Mucosa of rectum (tissue), 2 donors: ENCODE measurements at regions not wholly inside any gene's neighbourhood (a gene's known extent, or its start where the extent isn't known, plus 50 kb on each side); places are given as distances from the start of the nearest gene placed in this dataset.

Experiments used
- H3K27ac ChIP-seq, 2 donors: one replicate each; pipeline ENCODE4 v1.7.0; 2013; ENCODE audit warnings: inconsistent platforms in 2 of 2, low read depth in 2 of 2, low read length in 2 of 2
- H3K27me3 ChIP-seq, 2 donors: one replicate each; pipeline ENCODE4 v1.7.0; 2013; ENCODE audit warnings: low read length in 2 of 2; ENCODE audit not compliant: control insufficient read depth in 2 of 2, insufficient read depth in 2 of 2
- H3K36me3 ChIP-seq, 2 donors: one replicate each; pipeline ENCODE4 v1.7.0; 2013; ENCODE audit warnings: low read length in 2 of 2; ENCODE audit not compliant: control insufficient read depth in 2 of 2, insufficient read depth in 2 of 2
- H3K4me1 ChIP-seq, 2 donors: one replicate each; pipeline ENCODE4 v1.7.0; 2013; ENCODE audit warnings: low read length in 2 of 2, mild to moderate bottlenecking in 1 of 2; ENCODE audit not compliant: control insufficient read depth in 2 of 2, insufficient read depth in 2 of 2
- H3K4me3 ChIP-seq, 2 donors: one replicate each; pipeline ENCODE4 v1.7.0; 2013; ENCODE audit warnings: low read length in 2 of 2
- H3K9ac ChIP-seq, 2 donors: one replicate each; pipeline ENCODE4 v1.7.0; 2013; ENCODE audit warnings: low read length in 2 of 2, low read depth in 1 of 2, mild to moderate bottlenecking in 1 of 2
- H3K9me3 ChIP-seq, 2 donors: one replicate each; pipeline ENCODE4 v1.7.0; 2013; ENCODE audit warnings: low read length in 2 of 2; ENCODE audit not compliant: control insufficient read depth in 2 of 2
- donor health status: healthy.
- donor health status: Normal muscosa, but diverticular disease.

- Histone ChIP-seq H3K9me3 (no peaks in the 10 kb centered on the region), H3K27me3 (no peaks in the 10 kb centered on the region), H3K9ac (no peak overlapping the region), H3K27ac (no peak overlapping the region), H3K4me1 (no peaks in the 10 kb centered on the region), H3K36me3 (no peaks in the 10 kb centered on the region), H3K4me3 (no peak overlapping the region)
Measured at GRCh38 chr3:10625323-10625722, 119.9 kb upstream of the ATP2B2 start.

- Histone ChIP-seq H3K9ac (no peak overlapping the region), H3K4me1 (no peaks in the 10 kb centered on the region), H3K36me3 (no peaks in the 10 kb centered on the region), H3K27ac (no peak overlapping the region), H3K4me3 (no peak overlapping the region), H3K27me3 (peaks cover 0 to 2% of the 10 kb centered on the region in 2 donors), H3K9me3 (no peaks in the 10 kb centered on the region)
Measured at GRCh38 chr3:10627884-10628572, 122.6 kb upstream of the ATP2B2 start.

GRCh38 chr3:10628891-10629670 lies 123.7 kb upstream of the ATP2B2 start:
- Histone ChIP-seq H3K27ac (no peak overlapping the region), H3K27me3 (peaks cover 0 to 2% of the 10 kb centered on the region in 2 donors), H3K9ac (no peak overlapping the region), H3K4me3 (no peak overlapping the region), H3K4me1 (no peaks in the 10 kb centered on the region), H3K9me3 (no peaks in the 10 kb centered on the region), H3K36me3 (no peaks in the 10 kb centered on the region)

GRCh38 chr3:10629671-10630040 lies 124.3 kb upstream of the ATP2B2 start:
- Histone ChIP-seq H3K27ac (no peak overlapping the region), H3K4me3 (no peak overlapping the region)

GRCh38 chr3:10631224-10631623 lies 125.8 kb upstream of the ATP2B2 start:
- no peaks in the 10 kb centered on the region for H3K36me3 ChIP-seq
- H3K4me3 ChIP-seq, result no peak overlapping the region
- no peak overlapping the region for H3K9ac ChIP-seq
- no peaks in the 10 kb centered on the region for H3K9me3 ChIP-seq
- no peak overlapping the region for H3K27ac ChIP-seq
- peaks cover 0 to 2% of the 10 kb centered on the region in 2 donors for H3K27me3 ChIP-seq
- no peaks in the 10 kb centered on the region for H3K4me1 ChIP-seq

More at GRCh38 chr3:10629671-10630040, 124.3 kb upstream of the ATP2B2 start:
- Histone ChIP-seq H3K9me3 (no peaks in the 10 kb centered on the region), H3K9ac (no peak overlapping the region), H3K27me3 (peaks cover 0 to 2% of the 10 kb centered on the region in 2 donors), H3K4me1 (no peaks in the 10 kb centered on the region), H3K36me3 (no peaks in the 10 kb centered on the region)

GRCh38 chr3:10632125-10632524 lies 126.7 kb upstream of the ATP2B2 start:
- Histone ChIP-seq H3K4me1 (no peaks in the 10 kb centered on the region), H3K27me3 (peaks cover 0 to 2% of the 10 kb centered on the region in 2 donors), H3K36me3 (no peaks in the 10 kb centered on the region), H3K27ac (no peak overlapping the region), H3K4me3 (no peak overlapping the region), H3K9me3 (no peaks in the 10 kb centered on the region), H3K9ac (no peak overlapping the region)

DNA sequence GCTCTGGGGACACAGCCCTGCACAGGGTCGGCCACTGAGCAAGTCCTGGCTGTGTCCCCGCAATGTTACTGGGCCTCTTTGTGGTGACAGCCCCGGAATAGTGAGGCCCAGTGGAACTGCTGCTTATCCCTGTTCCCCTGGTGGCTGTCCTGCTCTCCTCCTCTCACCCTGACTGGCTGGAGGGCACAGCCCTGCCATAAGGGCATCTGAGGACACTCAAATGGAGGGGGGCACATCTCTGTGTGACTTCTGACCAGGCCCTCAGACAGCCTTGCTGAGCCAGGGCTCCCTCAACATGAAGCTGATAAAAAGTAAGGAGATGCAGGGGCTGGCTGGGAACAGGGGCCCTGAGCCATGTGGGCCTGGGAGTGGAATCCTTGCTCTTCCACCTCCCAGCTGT lies 127.4 kb upstream of the ATP2B2 start:
- Histone ChIP-seq H3K27me3 (peaks cover 0 to 2% of the 10 kb centered on the region in 2 donors), H3K9me3 (peaks cover 0 to 2% of the 10 kb centered on the region in 2 donors), H3K9ac (no peak overlapping the region), H3K27ac (no peak overlapping the region), H3K36me3 (no peaks in the 10 kb centered on the region), H3K4me3 (no peak overlapping the region), H3K4me1 (no peaks in the 10 kb centered on the region)

DNA sequence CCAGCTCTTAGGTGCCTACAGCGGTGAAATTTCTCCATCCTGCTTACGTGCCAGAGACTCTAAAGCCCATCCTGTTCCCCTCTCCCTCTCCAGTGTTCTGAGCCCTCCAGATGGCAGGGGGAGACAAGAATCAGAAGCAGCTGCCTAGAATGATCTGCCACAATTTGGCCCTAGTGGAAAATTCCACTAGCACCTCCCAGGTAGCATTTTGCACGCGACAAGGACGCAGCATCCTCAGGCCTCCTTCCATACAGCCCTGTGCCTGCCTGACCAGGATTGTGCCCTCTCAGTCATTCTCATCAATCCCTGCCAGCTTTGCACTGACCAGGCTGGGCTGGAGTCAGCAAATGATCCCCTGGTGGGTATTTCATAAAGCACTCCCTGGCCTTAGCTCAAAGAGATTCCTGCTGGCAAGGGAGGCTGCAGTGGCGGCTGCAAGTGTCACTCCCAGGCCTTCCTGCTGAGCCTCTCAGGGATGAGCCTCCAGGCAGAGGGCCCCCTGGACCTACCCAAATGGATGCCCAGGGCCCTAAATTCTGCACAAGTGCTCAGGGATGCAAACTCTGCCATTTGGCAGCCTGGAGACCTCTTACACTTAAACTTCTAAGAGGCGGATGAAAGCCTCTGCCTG lies 130.2 kb upstream of the ATP2B2 start:
- Histone ChIP-seq H3K27me3 (peaks cover 0 to 2% of the 10 kb centered on the region in 2 donors), H3K9ac (no peak overlapping the region), H3K36me3 (no peaks in the 10 kb centered on the region), H3K4me1 (no peaks in the 10 kb centered on the region), H3K27ac (no peak overlapping the region), H3K9me3 (peaks cover 0 to 4% of the 10 kb centered on the region in 2 donors), H3K4me3 (no peak overlapping the region)

DNA sequence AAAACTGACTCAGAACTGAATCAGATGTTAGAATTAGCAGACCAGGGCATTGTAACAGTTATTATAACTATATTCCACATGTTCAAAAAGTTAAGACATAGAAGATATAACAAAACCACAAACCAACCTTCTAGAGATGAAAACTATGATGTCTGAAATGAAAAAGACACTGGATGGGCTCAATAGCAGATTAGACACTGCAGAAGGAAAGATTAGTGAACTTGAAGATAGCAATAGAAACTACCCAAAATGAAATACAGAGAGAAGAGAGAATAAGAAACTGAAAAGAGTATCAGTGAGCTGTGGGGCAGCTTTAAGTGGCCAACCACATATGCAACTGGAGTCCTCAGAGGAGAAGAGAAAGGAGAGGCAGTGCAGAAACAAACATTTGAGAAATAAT lies 132.0 kb upstream of the ATP2B2 start:
- Histone ChIP-seq H3K9me3 (peaks cover 0 to 4% of the 10 kb centered on the region in 2 donors), H3K36me3 (no peaks in the 10 kb centered on the region), H3K9ac (no peak overlapping the region), H3K4me3 (no peak overlapping the region), H3K27ac (no peak overlapping the region), H3K27me3 (peaks cover 0 to 2% of the 10 kb centered on the region in 2 donors), H3K4me1 (no peaks in the 10 kb centered on the region)

GRCh38 chr3:10638466-10638865 lies 133.1 kb upstream of the ATP2B2 start:
- Histone ChIP-seq H3K27me3 (no peaks in the 10 kb centered on the region), H3K4me3 (no peak overlapping the region), H3K9ac (no peak overlapping the region), H3K36me3 (no peaks in the 10 kb centered on the region), H3K4me1 (no peaks in the 10 kb centered on the region), H3K9me3 (peaks cover 0 to 4% of the 10 kb centered on the region in 2 donors), H3K27ac (no peak overlapping the region)
